HCT116 (cell line): ENCODE measurements at regions not wholly inside any gene's neighbourhood (a gene's known extent, or its start where the extent isn't known, plus 50 kb on each side); places are given as distances from the start of the nearest gene placed in this dataset.

ENCODE experiments used
- JUND ChIP-seq: IDR thresholded peaks from 2 replicates; pipeline ENCODE4 v1.6.1; 2012
- TCF7L2 ChIP-seq: IDR thresholded peaks from 2 replicates; pipeline ENCODE4 v1.7.0; 2011; ENCODE audit warnings: borderline replicate concordance, inconsistent platforms; ENCODE audit not compliant: insufficient read depth, insufficient read length; ENCODE audit errors: extremely low read depth
- TF ChIP-seq, protein P1 (sequence below), 3 experiments: fragments of 200-600 bp in 1 of 3; sonication (generic) in 1 of 3; IDR thresholded peaks in 2 of 3; conservative IDR thresholded peaks in 1 of 3; 2 replicates each; pipeline ENCODE4 v1.5.1; 2012 to 2017; ENCODE audit warnings: low read depth in 2 of 3, low read length in 2 of 3, antibody characterized with exemption in 1 of 3, borderline replicate concordance in 1 of 3, control low read depth in 1 of 3, mild to moderate bottlenecking in 1 of 3, mixed read lengths in 1 of 3, mixed run types in 1 of 3, moderate library complexity in 1 of 3; ENCODE audit not compliant: insufficient read depth in 1 of 3

DNA sequence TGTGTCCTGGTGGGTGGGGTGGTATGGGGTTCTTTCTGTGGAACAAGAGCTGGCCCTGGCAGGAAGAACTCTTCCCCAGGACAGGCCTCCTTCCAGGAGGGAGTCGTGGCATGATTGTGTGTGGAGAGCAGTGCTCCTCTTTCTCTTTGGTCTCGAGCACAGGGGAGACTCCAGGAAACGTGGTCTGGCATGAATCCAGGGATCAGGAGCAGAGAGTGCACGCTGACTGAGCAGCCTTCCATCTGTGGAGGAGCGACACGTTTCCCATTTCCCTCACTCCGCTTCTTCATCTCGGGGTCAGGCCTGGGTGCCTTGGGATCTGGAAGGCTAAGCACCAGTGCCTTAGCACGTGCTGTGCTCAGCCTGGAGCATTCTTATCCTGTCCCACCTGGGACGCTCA is 132.0 kb upstream of the HDAC4 start:
- TF ChIP-seq JUND (no peak), TCF7L2 (no peak)
- TF ChIP-seq, protein P1, sequence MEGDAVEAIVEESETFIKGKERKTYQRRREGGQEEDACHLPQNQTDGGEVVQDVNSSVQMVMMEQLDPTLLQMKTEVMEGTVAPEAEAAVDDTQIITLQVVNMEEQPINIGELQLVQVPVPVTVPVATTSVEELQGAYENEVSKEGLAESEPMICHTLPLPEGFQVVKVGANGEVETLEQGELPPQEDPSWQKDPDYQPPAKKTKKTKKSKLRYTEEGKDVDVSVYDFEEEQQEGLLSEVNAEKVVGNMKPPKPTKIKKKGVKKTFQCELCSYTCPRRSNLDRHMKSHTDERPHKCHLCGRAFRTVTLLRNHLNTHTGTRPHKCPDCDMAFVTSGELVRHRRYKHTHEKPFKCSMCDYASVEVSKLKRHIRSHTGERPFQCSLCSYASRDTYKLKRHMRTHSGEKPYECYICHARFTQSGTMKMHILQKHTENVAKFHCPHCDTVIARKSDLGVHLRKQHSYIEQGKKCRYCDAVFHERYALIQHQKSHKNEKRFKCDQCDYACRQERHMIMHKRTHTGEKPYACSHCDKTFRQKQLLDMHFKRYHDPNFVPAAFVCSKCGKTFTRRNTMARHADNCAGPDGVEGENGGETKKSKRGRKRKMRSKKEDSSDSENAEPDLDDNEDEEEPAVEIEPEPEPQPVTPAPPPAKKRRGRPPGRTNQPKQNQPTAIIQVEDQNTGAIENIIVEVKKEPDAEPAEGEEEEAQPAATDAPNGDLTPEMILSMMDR (IDR thresholded peaks at IDR 0.05 in 2 of 3, conservative IDR thresholded peaks at IDR 0.05 in 1 of 3; ENCODE audit: borderline replicate concordance in 1 of 3, insufficient read depth in 1 of 3, low read depth in 2 of 3, low read length in 2 of 3) = no peak
